Activated CD4-positive, alpha-beta memory T cell treated with anti-CD3 and anti-CD28 coated beads, Interleukin-2, amount 10 ng/mL, durations not matched to agents 7 days and 5 days (primary cell): ENCODE measurements at regions not wholly inside any gene's neighbourhood (a gene's known extent, or its start where the extent isn't known, plus 50 kb on each side); places are given as distances from the start of the nearest gene placed in this dataset.
"Not testable (repeated sequence)": the region's sequence is repeated elsewhere in the genome, so short reads cannot be mapped to it uniquely, and the experiment has no call there.

ENCODE experiments used
- CTCF ChIA-PET: fragments of 350-600 bp; sonication (Branson Sonifier 250); formaldehyde crosslinking; loops from one replicate; lab custom pipeline; 2021; ENCODE audit warnings: antibody characterized with exemption, inconsistent platforms; lab: Charles Lee
- POLR2A ChIA-PET: fragments of 350-600 bp; sonication (Branson Sonifier 250); formaldehyde crosslinking; loops from one replicate; lab custom pipeline; 2021; ENCODE audit warnings: antibody characterized with exemption; lab: Charles Lee
- DNase-seq: peaks from one replicate; pipeline ENCODE4 v3.0.0-alpha.2; 2020
- H3K27ac Mint-ChIP-seq: one replicate; pipeline ENCODE4 v1.8.0; 2021; ENCODE audit warnings: mild to moderate bottlenecking, mixed read lengths
- H3K27me3 Mint-ChIP-seq: one replicate; pipeline ENCODE4 v1.8.0; 2021; ENCODE audit warnings: mixed read lengths
- H3K36me3 Mint-ChIP-seq: one replicate; pipeline ENCODE4 v1.8.0; 2021; ENCODE audit warnings: low read depth, mixed read lengths
- H3K4me1 Mint-ChIP-seq: one replicate; pipeline ENCODE4 v1.8.0; 2021; ENCODE audit warnings: mixed read lengths
- H3K4me3 Mint-ChIP-seq: one replicate; pipeline ENCODE4 v1.8.0; 2021; ENCODE audit warnings: mild to moderate bottlenecking, mixed read lengths
- H3K9me3 Mint-ChIP-seq: one replicate; pipeline ENCODE4 v1.8.0; 2021; ENCODE audit warnings: mixed read lengths

DNA sequence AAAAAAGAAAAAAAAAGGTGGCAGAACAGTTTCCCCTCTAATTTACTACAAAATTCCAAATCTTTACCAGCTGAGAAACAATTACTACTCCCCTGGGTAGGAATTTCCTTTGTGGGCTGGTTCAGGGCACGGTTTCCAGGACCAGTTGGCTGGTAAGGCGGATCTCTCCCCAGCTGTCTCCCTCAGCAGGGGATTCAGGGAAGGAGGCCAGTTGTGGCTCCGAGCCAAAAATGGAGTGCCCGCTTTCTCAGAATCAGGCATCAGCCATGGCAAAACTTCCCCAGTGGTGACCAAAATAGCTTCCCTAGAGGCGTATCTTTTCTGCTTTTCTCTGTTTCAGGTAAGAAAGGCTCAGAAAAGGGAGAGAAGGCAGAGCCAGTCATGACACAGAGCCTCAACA is 91.2 kb downstream of the ZNF22 start:
- no peak overlapping the region for H3K4me3 Mint-ChIP-seq
- ChIA-PET POLR2A (no interaction called here), CTCF (no interaction called here)

DNA sequence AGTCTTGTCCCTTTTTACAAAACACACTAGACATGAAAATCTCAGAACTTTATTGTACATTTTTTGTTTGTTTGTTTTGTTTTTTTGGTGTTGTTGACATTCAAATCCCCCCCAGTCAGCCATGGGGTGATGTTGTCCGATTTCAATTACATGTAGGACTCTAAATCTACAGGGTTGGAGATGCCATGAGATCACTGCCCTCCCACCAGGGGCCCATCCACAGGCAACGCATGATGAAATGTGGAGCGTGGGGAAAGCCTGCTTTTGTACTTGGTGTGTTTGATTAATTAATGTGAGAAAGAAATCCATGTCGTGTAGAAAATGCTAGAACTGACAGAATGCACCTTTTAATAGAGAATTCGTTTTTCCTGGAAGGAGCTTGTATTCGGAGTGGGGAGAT is 93.2 kb downstream of the ZNF22 start:
- no peak overlapping the region for H3K27ac Mint-ChIP-seq
- peaks cover 15% of the 10 kb centered on the region for H3K27me3 Mint-ChIP-seq
- no peaks in the 10 kb centered on the region for H3K4me1 Mint-ChIP-seq
- H3K9me3 Mint-ChIP-seq: no peaks in the 10 kb centered on the region
- POLR2A ChIA-PET: no interaction called here
- H3K36me3 Mint-ChIP-seq: no peaks in the 10 kb centered on the region
- CTCF ChIA-PET: no interaction called here
- no peak for DNase-seq
- H3K4me3 Mint-ChIP-seq: no peak overlapping the region

More for the DNA sequence above, 91.2 kb downstream of the ZNF22 start:
- Mint-ChIP-seq H3K4me1 (no peaks in the 10 kb centered on the region), H3K36me3 (no peaks in the 10 kb centered on the region), H3K9me3 (no peaks in the 10 kb centered on the region), H3K27ac (no peak overlapping the region), H3K27me3 (peaks cover 11% of the 10 kb centered on the region)
- no peak for DNase-seq

DNA sequence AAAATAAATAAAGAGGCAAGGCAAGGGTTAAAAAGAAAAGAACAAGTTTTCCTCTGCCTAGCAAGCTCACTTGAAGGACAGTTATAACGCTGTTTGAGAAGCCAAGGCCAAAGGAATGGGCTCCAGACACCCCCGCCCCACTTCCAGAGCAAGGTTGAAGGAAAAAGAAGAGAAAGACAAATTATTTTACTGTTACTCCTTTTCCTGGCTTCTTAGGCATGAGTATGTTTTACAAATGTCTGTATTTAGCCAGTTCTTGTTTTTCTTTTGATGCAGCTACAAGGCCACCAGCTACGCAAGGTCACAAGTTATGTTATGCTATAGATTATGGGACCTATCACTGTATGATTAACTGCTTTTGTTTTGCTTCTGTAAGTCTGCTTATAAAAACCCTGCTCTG is 94.6 kb downstream of the ZNF22 start:
- Mint-ChIP-seq H3K4me3 (no peak overlapping the region), H3K27me3 (peaks cover 17% of the 10 kb centered on the region), H3K27ac (no peak overlapping the region), H3K9me3 (no peaks in the 10 kb centered on the region), H3K36me3 (no peaks in the 10 kb centered on the region), H3K4me1 (no peaks in the 10 kb centered on the region)
- ChIA-PET CTCF (no interaction called here), POLR2A (no interaction called here)
- DNase-seq: no peak

DNA sequence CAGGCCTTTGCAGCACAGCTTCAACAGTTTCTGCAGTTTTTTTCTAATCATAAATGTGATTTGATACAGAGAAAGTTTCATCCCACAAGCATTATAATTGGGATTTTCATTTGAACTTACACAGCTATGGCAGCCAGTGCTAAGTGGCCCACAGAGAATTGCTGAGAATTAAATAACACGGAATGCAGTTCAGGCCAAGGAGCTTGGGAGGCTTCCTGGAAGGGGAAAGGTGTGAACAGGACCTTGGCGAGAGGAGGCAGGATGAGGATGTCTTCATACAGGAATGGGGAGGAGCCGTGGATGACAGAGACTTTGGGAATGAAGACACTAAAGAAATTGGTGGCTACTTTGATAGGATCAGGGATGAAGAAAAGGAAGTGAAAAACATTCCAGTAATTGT is 95.3 kb downstream of the ZNF22 start:
- H3K9me3 Mint-ChIP-seq: no peaks in the 10 kb centered on the region
- no peaks in the 10 kb centered on the region for H3K4me1 Mint-ChIP-seq
- H3K27me3 Mint-ChIP-seq: peaks cover 17% of the 10 kb centered on the region
- ChIA-PET POLR2A (no interaction called here), CTCF (no interaction called here)
- H3K36me3 Mint-ChIP-seq: no peaks in the 10 kb centered on the region
- H3K27ac Mint-ChIP-seq: no peak overlapping the region
- H3K4me3 Mint-ChIP-seq: no peak overlapping the region
- DNase-seq: no peak

DNA sequence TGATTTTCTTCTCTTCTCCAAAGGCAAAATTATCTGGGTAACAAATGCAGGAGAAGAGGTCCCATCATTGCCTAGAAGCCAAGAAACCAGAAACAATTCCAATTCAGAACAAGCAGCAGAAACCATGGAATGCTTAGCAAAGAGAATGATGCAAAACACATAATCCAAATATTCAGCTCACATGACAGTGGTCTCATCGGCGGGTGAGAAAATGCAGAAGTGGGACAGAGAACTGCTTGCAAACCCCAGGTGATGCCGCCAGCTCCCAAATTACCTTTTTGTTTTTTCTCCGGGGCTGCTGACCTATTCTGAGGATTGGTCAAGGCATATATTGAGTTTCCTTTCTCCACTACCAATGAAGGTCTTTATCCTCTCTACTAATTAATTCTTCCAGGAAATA is 99.7 kb downstream of the ZNF22 start:
- Mint-ChIP-seq H3K9me3 (no peaks in the 10 kb centered on the region), H3K27ac (no peak overlapping the region), H3K4me3 (no peak overlapping the region), H3K27me3 (peaks cover 25% of the 10 kb centered on the region), H3K4me1 (no peaks in the 10 kb centered on the region), H3K36me3 (no peaks in the 10 kb centered on the region)
- ChIA-PET POLR2A (no interaction called here), CTCF (no interaction called here)
- DNase-seq: no peak

DNA sequence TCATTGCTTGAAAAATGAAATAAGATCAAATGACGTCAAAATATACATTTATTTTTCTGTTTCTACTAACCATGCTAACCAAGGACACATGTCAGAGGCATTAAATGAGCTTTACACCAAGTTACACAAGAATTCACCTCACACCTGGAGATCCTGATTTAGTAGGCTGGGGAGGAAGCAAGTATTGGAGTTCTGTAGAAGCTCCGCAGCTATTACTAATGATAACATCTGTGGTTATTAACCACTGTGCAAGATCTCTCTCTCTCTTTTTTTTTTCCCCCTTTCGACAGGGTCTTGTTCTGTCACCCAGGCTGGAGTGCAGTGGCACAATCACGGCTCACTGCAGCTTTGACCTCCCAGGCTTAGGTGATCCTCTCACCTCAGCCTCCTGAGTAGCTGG is 104.0 kb downstream of the ZNF22 start:
- no peak overlapping the region for H3K4me3 Mint-ChIP-seq
- no peak overlapping the region for H3K27ac Mint-ChIP-seq
- POLR2A ChIA-PET: no interaction called here
- peaks cover 22% of the 10 kb centered on the region for H3K27me3 Mint-ChIP-seq
- DNase-seq: no peak
- H3K9me3 Mint-ChIP-seq: no peaks in the 10 kb centered on the region
- no peaks in the 10 kb centered on the region for H3K36me3 Mint-ChIP-seq
- CTCF ChIA-PET: no interaction called here
- H3K4me1 Mint-ChIP-seq: no peaks in the 10 kb centered on the region

DNA sequence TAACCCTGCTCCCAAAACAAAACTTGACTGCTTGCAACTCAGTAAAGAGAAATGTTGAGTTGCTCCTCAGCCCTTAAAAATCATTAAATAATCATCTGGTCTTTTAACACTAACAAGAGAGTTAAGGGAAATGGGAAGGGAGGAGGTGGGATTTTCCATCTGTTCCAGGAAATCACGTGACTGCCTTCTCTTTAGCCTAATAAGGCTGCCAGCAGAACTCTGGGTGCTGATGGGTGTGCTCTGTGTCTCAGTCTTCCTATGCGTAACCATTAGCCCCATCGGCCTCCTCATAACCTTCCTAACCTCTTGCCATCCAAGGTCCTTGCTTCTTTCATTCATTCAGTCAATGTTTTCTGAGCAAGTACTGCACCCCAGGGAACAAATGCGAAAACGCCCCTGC is 104.6 kb downstream of the ZNF22 start:
- H3K9me3 Mint-ChIP-seq, H3K4me1 Mint-ChIP-seq, H3K4me3 Mint-ChIP-seq, CTCF ChIA-PET, POLR2A ChIA-PET, H3K36me3 Mint-ChIP-seq, H3K27ac Mint-ChIP-seq, DNase-seq: not testable (repeated sequence)
- peaks cover 19% of the 10 kb centered on the region for H3K27me3 Mint-ChIP-seq

DNA sequence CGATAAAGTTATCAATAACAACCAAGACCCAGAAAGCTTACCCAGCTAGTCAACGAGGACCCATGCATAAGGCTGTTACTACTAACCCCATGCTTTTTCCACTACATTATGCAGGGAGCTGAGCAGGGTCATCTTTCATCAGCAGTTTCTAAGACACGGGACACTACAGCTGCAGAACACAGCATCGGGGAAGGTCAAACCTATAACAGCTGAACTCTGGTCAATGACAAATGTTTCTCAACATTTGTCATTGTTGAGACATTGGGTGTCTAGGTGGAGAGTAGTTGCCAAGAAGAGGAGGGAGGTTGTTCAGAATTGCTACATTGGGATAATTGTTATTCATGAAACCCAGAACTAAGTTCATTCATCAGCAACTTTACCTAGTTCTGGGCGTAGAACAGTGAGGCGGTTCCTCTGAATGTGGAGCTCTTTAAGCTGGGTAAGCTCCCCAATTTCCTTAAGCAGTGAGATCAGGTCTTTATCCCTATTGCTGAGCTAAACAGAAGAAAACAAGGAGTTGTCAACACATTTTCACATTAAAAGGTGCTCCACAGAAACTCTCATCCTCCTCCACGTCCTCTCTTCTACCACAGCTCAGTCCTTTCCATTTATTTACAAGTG is 105.6 kb downstream of the ZNF22 start:
- Mint-ChIP-seq H3K4me3 (no peak overlapping the region), H3K36me3 (no peaks in the 10 kb centered on the region), H3K4me1 (no peaks in the 10 kb centered on the region), H3K27me3 (peaks cover 16% of the 10 kb centered on the region), H3K9me3 (no peaks in the 10 kb centered on the region), H3K27ac (no peak overlapping the region)
- ChIA-PET POLR2A (no interaction called here), CTCF (no interaction called here)
- DNase-seq: no peak

DNA sequence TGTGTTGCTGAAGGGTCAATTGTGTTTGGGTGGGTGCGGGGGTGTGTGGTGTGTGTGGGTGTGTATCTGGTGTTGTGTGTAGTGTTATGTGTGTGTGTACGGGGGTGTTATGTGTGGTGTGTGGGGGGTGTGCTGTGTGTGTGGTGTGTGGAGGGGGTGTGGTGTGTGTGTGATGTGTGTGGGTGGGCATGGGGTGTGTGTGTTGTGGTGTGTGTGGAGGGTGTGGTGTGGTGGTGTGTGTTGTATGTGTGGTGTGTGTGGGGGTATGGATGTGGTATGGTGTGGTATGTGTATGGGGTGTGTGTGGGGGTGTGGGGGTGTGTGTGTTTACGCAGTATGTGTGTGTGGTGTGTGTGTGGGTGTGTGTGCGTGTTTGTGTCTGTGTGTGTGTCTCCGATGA is 110.8 kb downstream of the ZNF22 start:
- POLR2A ChIA-PET: no interaction called here
- H3K36me3 Mint-ChIP-seq: no peaks in the 10 kb centered on the region
- H3K4me3 Mint-ChIP-seq: no peak overlapping the region
- no peaks in the 10 kb centered on the region for H3K9me3 Mint-ChIP-seq
- H3K27ac Mint-ChIP-seq: no peak overlapping the region
- H3K27me3 Mint-ChIP-seq: peaks cover 4% of the 10 kb centered on the region
- CTCF ChIA-PET: no interaction called here
- H3K4me1 Mint-ChIP-seq: no peaks in the 10 kb centered on the region
- no peak for DNase-seq

DNA sequence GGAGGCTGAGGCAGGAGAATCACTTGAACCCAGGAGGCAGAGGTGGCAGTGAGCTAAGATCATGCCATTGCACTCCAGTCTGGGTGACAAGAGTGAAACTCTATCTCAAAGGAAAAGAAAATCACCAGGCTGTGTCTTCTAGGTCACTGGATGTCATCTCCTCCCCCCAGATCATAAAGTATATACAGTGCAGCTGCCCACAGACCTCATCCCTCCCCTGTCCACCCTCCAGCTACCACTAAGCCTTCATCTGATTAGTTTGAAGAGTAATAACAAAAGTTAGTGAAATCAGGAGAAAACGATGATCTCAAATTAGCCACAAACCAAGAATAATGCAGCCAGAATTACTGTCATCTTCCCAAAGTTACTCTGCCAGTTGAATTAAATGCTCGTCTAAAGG is 117.2 kb downstream of the ZNF22 start:
- CTCF ChIA-PET, H3K4me3 Mint-ChIP-seq, H3K27ac Mint-ChIP-seq, POLR2A ChIA-PET, DNase-seq, H3K36me3 Mint-ChIP-seq, H3K27me3 Mint-ChIP-seq, H3K4me1 Mint-ChIP-seq, H3K9me3 Mint-ChIP-seq: not testable (repeated sequence)

DNA sequence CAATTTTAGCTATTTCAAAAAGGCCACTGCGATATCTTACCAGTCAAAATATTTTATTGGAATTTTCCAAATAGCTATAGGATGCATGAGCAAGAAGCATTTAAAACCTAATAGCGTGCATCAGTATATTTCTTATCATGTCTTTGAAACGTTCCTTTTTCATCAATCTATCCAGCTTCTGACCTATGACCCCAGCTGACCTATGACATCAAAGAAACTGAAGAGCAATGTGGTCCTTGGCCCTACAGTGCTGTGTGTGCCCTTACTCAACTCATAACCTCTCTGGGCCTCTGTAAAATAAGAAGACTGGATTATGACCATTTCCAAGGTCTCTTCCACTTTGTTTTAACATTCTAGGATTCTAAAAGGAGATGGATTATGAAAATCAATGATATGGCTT is 118.2 kb downstream of the ZNF22 start:
- POLR2A ChIA-PET: no interaction called here
- H3K27ac Mint-ChIP-seq: no peak overlapping the region
- CTCF ChIA-PET: no interaction called here
- no peaks in the 10 kb centered on the region for H3K9me3 Mint-ChIP-seq
- no peaks in the 10 kb centered on the region for H3K4me1 Mint-ChIP-seq
- H3K36me3 Mint-ChIP-seq: no peaks in the 10 kb centered on the region
- no peak overlapping the region for H3K4me3 Mint-ChIP-seq
- H3K27me3 Mint-ChIP-seq: peaks cover 12% of the 10 kb centered on the region
- DNase-seq: no peak

DNA sequence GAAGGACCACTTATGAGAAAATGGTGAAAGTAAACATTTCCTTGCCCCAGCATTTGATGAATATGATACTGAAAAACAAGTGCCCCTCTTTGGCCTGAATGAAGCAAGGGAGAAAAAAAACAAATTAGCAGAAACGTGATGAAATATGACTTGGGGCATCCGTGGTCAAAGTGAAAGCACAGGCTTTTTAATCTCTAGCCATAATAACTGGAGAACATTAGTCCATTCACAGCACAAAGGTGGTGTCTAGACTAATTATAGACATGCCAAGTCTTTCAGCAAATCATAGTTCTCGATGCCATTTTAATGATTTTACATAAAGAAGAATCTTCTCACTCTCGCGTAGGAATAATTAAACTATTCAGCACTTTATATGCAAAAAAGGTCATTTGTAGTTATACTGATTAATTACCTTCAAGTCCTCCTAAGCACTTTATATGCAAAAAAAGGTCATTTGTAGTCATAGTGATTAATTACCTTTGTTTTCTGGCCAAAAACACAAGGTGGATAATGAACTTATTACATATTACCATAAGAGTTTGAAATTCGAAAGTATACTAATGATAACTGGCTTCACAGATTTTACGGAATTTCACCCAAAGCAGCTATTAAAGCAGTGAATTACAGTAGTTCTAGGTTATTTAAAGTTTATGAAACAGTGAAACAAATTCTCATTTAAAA is 121.6 kb downstream of the ZNF22 start:
- H3K4me3 Mint-ChIP-seq, CTCF ChIA-PET, H3K4me1 Mint-ChIP-seq, H3K9me3 Mint-ChIP-seq, H3K27ac Mint-ChIP-seq, DNase-seq, POLR2A ChIA-PET, H3K36me3 Mint-ChIP-seq: not testable (repeated sequence)
- peaks cover 12% of the 10 kb centered on the region for H3K27me3 Mint-ChIP-seq

DNA sequence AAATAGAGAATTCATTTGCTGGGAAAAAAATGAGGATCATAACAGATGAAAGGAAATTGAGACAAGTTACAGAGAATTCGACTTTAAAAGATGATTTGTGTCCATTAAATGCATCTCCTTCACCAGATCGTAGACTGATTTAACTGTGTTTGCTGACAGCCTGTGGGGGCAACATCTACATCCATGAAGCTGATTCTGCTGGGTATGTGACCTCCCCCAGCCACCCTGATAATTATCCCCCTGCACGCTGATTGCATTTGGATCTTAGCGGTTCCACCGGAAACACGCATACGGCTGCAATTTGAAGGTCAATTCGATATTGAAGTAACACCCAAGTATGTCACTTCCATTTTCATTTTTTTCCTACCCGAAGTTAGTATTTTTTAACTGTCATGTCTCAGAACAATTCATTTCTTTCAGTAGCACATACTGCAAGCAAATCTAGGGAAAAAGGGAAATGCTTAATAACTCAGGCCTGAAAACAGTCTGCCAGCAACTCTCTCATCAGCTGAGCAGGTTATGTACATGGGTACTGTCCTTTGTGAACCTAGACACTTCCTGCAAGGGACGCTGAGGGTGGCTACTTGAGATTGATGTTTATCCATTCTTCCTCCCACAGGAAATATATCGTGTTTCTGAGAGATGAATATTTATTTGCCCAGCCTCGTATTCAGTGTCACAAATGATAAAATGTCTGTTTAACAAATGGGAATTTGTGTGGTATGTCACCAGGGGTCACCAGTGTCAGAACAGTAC is 134.9 kb downstream of the ZNF22 start:
- DNase-seq: no peak
- Mint-ChIP-seq H3K36me3 (no peaks in the 10 kb centered on the region), H3K27ac (no peak overlapping the region), H3K9me3 (no peaks in the 10 kb centered on the region), H3K4me3 (no peak overlapping the region), H3K27me3 (peaks cover 15% of the 10 kb centered on the region), H3K4me1 (no peaks in the 10 kb centered on the region)
- CTCF ChIA-PET: no interaction called here
- POLR2A ChIA-PET: no interaction called here

DNA sequence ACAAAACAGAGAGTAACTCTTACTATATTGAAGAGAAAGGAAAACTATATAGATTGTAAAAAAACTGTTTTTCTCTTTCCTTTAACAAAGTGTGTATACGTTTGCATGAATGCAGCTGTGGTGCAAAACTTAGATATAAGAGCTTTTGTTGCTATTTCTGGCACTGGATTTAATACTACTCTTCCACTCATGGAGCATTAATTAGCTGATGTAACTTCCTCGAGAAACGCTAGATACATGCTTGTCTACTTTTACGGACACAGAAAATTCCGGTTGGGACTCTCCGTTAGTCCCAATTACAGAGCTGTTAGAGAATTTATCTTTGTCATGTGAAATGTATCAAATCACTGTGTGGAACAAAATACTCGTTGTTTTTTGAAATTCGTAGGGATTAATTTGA is 135.5 kb downstream of the ZNF22 start:
- Mint-ChIP-seq H3K27me3 (peaks cover 15% of the 10 kb centered on the region), H3K27ac (no peak overlapping the region), H3K4me1 (no peaks in the 10 kb centered on the region), H3K9me3 (no peaks in the 10 kb centered on the region), H3K4me3 (no peak overlapping the region), H3K36me3 (no peaks in the 10 kb centered on the region)
- no peak for DNase-seq
- CTCF ChIA-PET: no interaction called here
- POLR2A ChIA-PET: no interaction called here
